ENCODE measurements at regions not wholly inside any gene's neighbourhood (a gene's known extent, or its start where the extent isn't known, plus 50 kb on each side); places are given as distances from the start of the nearest gene placed in this dataset.

GRCh38 chr18:78319961-78320360 is 659.7 kb upstream of the SALL3 start:
- TF ChIP-seq, protein P1, sequence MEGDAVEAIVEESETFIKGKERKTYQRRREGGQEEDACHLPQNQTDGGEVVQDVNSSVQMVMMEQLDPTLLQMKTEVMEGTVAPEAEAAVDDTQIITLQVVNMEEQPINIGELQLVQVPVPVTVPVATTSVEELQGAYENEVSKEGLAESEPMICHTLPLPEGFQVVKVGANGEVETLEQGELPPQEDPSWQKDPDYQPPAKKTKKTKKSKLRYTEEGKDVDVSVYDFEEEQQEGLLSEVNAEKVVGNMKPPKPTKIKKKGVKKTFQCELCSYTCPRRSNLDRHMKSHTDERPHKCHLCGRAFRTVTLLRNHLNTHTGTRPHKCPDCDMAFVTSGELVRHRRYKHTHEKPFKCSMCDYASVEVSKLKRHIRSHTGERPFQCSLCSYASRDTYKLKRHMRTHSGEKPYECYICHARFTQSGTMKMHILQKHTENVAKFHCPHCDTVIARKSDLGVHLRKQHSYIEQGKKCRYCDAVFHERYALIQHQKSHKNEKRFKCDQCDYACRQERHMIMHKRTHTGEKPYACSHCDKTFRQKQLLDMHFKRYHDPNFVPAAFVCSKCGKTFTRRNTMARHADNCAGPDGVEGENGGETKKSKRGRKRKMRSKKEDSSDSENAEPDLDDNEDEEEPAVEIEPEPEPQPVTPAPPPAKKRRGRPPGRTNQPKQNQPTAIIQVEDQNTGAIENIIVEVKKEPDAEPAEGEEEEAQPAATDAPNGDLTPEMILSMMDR (IDR thresholded peaks at IDR 0.05), result no peak

DNA sequence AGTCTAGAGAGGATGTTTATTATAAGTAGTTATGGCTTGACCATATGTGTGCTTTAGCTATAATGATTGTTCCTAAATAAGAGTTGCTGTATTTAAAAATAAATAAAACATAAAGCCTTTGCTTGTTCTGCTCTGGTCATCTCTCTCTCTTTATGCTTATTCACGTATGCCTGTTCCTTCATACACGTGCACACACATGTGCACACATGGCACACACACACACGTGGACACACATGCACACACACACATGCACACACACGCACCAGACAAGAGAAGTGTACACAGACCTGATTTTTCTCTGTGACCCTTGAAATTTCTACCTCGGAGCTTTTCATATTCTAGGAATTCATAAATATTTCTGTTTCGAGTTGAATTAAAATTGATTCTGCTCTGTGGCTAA is 658.2 kb upstream of the SALL3 start:
- TF ChIP-seq, protein P1 (IDR thresholded peaks at IDR 0.05), result no peak

DNA sequence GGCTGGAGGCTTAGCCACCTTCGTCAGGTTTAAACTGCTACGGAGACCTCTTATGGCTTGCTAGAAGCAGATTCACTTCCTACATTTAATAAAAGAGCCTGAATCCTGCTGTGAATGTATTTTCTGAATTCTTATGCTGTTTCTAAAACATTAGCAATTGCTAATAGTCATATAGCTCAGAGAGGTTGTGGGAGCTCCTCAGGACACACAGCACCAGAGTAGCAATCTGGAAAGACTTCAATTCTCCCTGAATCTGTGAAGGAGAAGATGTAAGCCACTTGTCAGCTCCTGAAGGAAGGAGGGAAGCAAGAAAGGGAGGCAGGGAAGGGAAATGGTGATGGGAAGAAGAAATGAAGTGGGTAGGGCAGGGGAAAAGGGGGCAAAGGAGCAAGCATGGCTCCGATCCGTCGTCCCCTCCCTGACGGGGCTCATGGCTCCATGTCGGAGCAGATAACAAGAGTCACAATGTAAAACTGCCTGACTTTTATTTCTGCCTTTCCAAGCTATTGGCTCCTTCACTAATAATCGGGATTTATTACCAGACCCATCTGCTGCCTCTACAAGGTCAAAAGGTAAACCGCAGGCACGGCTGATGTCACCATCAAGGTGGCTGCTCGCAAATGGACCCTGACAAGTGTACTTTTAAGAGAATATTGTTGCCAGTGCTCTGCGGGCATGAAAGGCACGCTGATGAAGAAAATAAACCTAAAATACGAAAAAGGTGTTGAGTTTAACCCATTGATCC is 656.0 kb upstream of the SALL3 start:
- TF ChIP-seq, protein P1 (IDR thresholded peaks at IDR 0.05), result no peak

DNA sequence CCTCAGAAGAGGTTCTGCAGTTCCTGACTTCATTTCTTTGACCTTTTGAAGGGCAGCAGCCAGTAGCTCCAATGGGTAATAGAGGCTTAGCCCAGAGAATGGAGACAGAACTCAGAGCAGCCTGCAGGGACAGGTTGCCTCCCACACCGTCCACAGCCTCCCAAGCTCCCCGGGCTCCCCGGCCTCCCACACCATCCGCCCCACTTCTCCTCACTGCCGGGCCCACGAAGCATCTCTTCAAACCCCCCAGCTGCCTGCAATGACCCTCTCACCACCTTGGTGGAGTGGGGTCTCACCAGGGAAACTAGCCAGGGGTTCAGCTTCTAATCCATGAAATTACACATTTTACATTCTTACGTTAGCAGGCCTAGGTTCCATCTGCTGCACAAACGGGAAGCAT is 652.0 kb upstream of the SALL3 start:
- TF ChIP-seq, protein P1 (IDR thresholded peaks at IDR 0.05), result no peak

GRCh38 chr18:78330766-78331165 is 648.9 kb upstream of the SALL3 start:
- TF ChIP-seq, protein P1 (IDR thresholded peaks at IDR 0.05), result no peak

- TF ChIP-seq, protein P1 (IDR thresholded peaks at IDR 0.05), result no peak
Measured at GRCh38 chr18:78352910-78353309, 626.7 kb upstream of the SALL3 start.

DNA sequence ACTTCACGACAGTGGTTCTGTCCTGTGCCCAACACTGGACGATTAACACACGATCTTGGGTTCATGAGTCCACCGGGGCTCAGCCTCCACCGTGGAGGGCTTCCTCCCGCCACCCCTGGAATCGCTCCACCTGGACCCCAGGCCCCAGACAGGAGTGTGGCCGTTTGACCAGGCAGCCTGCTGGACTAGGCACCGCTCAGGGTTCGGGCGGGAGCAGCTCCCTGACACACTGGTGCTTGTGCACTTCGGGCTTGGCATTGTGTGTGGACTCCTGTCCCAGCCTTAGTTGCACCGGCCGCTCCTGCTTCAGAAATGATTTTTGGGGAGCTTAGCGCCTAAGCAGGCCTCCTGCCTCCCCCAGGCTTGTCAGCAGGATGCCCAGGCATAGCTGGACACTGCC is 617.4 kb upstream of the SALL3 start:
- TF ChIP-seq, protein P1 (IDR thresholded peaks at IDR 0.05), result no peak

Measured in LNCAP (cell line).